Thyroid gland (tissue), 4 donors: ENCODE measurements at regions not wholly inside any gene's neighbourhood (a gene's known extent, or its start where the extent isn't known, plus 50 kb on each side); places are given as distances from the start of the nearest gene placed in this dataset.

ENCODE experiments used
- POLR2A ChIP-seq, 2 donors: fragments of 450-650 bp; IDR thresholded peaks; one replicate each; pipeline ENCODE4 v1.6.1; 2017; ENCODE audit warnings: antibody characterized with exemption in 2 of 2, mild to moderate bottlenecking in 2 of 2, moderate library complexity in 1 of 2
- TF ChIP-seq, protein P1 (sequence below), 6 experiments: fragments of 200-600 bp in 3 of 6; fragments of 450-650 bp in 3 of 6; sonication (generic) in 3 of 6; IDR thresholded peaks; one replicate each; pipeline ENCODE4 v1.5.1; 2016 to 2019; ENCODE audit warnings: antibody characterized with exemption in 6 of 6, mild to moderate bottlenecking in 2 of 6, inconsistent platforms in 1 of 6, moderate library complexity in 1 of 6

DNA sequence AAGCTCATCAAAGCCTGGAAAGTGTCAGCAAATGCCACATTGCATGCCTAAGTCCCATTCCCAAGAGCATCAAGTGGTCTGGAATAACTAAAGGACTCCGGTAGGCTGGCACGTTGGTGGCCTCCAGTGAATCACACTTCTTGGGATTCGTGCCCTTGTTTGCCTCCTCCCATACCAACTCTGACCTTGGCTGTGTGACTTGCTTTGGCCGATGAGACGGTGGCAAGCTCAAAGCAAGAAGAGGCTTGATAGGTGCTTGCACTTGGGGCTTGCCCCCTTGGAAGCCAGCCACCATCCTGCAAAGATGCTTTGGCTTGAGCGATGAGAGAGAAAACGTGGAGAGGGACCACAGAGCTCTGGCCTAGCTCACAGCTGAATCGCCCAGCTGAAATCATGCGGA lies 313.1 kb upstream of the ZFHX3 start:
- TF ChIP-seq, protein P1, sequence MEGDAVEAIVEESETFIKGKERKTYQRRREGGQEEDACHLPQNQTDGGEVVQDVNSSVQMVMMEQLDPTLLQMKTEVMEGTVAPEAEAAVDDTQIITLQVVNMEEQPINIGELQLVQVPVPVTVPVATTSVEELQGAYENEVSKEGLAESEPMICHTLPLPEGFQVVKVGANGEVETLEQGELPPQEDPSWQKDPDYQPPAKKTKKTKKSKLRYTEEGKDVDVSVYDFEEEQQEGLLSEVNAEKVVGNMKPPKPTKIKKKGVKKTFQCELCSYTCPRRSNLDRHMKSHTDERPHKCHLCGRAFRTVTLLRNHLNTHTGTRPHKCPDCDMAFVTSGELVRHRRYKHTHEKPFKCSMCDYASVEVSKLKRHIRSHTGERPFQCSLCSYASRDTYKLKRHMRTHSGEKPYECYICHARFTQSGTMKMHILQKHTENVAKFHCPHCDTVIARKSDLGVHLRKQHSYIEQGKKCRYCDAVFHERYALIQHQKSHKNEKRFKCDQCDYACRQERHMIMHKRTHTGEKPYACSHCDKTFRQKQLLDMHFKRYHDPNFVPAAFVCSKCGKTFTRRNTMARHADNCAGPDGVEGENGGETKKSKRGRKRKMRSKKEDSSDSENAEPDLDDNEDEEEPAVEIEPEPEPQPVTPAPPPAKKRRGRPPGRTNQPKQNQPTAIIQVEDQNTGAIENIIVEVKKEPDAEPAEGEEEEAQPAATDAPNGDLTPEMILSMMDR (IDR thresholded peaks at IDR 0.05) = no peak
- no peak for TF ChIP-seq POLR2A (IDR thresholded peaks at IDR 0.05)
